Urinary bladder (tissue), 3 donors: ENCODE measurements at regions not wholly inside any gene's neighbourhood (a gene's known extent, or its start where the extent isn't known, plus 50 kb on each side); places are given as distances from the start of the nearest gene placed in this dataset.
"Not testable (repeated sequence)": the region's sequence is repeated elsewhere in the genome, so short reads cannot be mapped to it uniquely, and the experiment has no call there.

ENCODE experiments used
- DNase-seq: peaks from one replicate; pipeline ENCODE4 v3.0.0-alpha.2; 2015; ENCODE audit errors: extremely low spot score
- H3K27ac ChIP-seq: one replicate; pipeline ENCODE4 v1.5.1; 2013; ENCODE audit warnings: low read depth, mild to moderate bottlenecking, moderate library complexity
- H3K36me3 ChIP-seq: one replicate; pipeline ENCODE4 v1.6.1; 2013; ENCODE audit warnings: mild to moderate bottlenecking, moderate library complexity; ENCODE audit not compliant: insufficient read depth
- H3K4me1 ChIP-seq: one replicate; pipeline ENCODE4 v1.6.1; 2013; ENCODE audit warnings: mild to moderate bottlenecking, moderate library complexity; ENCODE audit not compliant: insufficient read depth
- H3K4me3 ChIP-seq: one replicate; pipeline ENCODE4 v1.5.1; 2013; ENCODE audit warnings: low read depth, low read length
- whole genome bisulfite sequencing: extraction: QIAGEN DNeasy Blood & Tissue Kit; methylation state at CpG from one replicate; pipeline ENCODE4 v1.1.7; 2013; 5-methylcytosine and 5-hydroxymethylcytosine counted together
- donor health status: healthy with polysubstance abuse.
- donor health status: healthy.

DNA sequence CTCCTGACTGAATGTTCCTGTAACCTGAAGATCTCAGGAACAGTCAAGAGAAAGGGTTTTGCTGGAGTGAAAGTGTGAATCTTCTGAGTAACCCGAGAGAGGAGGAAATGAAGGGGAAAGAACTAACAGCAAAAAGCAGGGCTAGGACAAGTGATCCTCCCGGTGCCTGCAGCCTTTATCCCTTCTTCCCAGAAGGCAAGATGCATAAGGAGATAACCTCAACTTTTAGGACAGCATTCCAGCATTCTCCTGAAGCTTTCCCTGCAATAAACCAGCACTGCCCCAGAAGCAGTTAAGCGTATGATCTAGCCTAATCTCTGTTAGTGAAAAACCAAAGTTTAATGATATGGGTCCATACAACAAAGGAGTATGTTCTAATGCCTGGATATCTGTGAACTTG lies 298.8 kb downstream of the MEX3B start:
- no peak overlapping the region for H3K4me3 ChIP-seq
- 74% methylated on average over 3 of the region's 3 CpGs for WGBS

DNA sequence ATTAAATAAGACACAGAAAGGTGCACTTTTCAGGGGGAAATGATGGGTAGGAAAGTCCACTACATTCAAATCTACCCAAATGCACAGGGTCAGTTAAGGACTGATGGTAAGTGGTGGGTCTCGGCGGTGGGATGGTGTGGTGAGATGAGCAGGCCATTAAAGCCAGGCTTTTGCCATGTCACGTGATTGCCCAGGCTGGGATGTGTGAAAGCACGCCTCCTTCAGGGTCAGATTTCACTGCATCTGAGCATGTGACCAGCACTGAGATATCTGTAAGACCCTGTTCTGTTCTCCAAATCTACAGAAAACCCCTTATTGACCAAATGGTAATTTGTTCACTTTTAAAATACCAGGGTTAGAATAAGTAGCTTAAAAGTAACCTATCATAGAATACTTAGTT lies 301.5 kb downstream of the MEX3B start:
- WGBS = 94% methylated on average over 4 of the region's 4 CpGs
- Histone ChIP-seq H3K36me3 (no peaks in the 10 kb centered on the region), H3K4me1 (no peaks in the 10 kb centered on the region), H3K27ac (no peak overlapping the region), H3K4me3 (no peak overlapping the region)
- DNase-seq = no peak

More for the DNA sequence above, 298.8 kb downstream of the MEX3B start:
- no peak for DNase-seq
- H3K4me1 ChIP-seq = no peaks in the 10 kb centered on the region
- no peaks in the 10 kb centered on the region for H3K36me3 ChIP-seq
- no peak overlapping the region for H3K27ac ChIP-seq

GRCh38 chr15:81740416-81740815 lies 305.4 kb downstream of the MEX3B start:
- Histone ChIP-seq H3K27ac (no peak overlapping the region), H3K4me3 (no peak overlapping the region), H3K4me1 (no peaks in the 10 kb centered on the region), H3K36me3 (no peaks in the 10 kb centered on the region)
- DNase-seq = no peak

DNA sequence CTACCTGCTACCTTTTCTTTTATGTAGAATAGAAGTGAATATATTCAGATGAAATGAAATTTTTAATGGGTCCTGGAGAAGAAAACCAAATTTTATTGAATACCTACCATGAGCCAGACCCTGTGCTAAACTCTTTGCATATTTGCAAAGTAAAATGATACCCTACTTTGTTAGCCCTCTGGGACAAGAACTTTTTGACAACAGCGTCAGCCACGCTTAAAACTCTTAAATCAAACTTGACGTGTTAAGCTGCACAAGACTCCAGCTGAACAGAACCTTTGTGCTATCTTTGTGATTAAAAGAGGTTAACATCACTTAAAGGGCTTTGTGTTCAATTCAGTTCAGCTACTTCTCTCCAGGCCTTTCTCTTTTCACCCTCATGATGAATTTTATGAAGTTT lies 316.5 kb downstream of the MEX3B start:
- WGBS = 75% methylated on average over 3 of the region's 3 CpGs
- no peak for DNase-seq
- Histone ChIP-seq H3K27ac (no peak overlapping the region), H3K4me3 (no peak overlapping the region), H3K36me3 (no peaks in the 10 kb centered on the region), H3K4me1 (no peaks in the 10 kb centered on the region)

DNA sequence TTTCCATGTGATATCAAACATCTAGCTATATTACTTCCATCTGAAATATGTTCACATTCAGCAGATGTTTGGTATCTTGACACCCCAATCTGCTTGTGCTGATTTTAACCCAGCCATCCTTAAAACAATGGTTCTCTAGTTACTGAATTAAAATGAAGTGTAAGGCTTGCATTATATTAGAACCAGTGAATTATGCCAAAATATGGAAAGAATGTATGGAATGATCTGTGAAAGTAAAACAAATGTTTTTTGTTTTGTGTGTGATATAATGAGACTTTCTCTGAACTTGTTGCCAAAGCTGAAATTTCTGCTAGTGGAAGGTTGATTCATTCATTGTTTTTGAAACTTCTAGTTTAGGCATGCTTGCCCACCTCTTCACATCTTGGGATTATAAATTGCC lies 317.1 kb downstream of the MEX3B start:
- no peak overlapping the region for H3K27ac ChIP-seq
- no peaks in the 10 kb centered on the region for H3K36me3 ChIP-seq
- no peaks in the 10 kb centered on the region for H3K4me1 ChIP-seq
- no peak overlapping the region for H3K4me3 ChIP-seq
- no peak for DNase-seq

- Histone ChIP-seq H3K4me3 (no peak overlapping the region), H3K4me1 (no peaks in the 10 kb centered on the region), H3K27ac (no peak overlapping the region), H3K36me3 (no peaks in the 10 kb centered on the region)
- WGBS = 63% methylated on average over 1 of the region's 1 CpG
- DNase-seq = no peak
Observed at GRCh38 chr15:81725590-81725989, 320.2 kb downstream of the MEX3B start.

GRCh38 chr15:81724536-81724935 lies 321.3 kb downstream of the MEX3B start:
- H3K4me3 ChIP-seq = no peak overlapping the region
- no peak overlapping the region for H3K27ac ChIP-seq
- no peaks in the 10 kb centered on the region for H3K4me1 ChIP-seq
- no peaks in the 10 kb centered on the region for H3K36me3 ChIP-seq
- DNase-seq = no peak
- 34% methylated on average over 2 of the region's 2 CpGs for WGBS

DNA sequence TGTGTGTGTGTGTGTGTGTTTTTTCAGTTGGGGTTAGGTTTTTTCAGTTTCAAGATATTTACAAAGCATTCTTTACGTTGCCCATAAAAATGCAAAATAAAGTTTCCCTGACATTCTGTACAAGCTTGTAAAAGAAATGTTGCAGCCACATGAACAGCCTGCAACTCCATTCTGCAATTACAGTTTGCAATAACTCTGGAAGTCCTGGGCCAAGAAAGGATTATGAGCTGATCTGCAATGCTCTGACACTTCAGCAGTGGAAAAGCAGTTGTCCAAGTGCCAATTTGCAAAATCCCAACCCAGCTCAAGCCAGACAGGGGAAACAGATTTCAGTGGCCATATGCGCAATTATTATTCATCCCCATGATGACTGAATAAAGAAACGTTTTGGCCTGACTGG lies 322.1 kb downstream of the MEX3B start:
- no peak overlapping the region for H3K27ac ChIP-seq
- no peaks in the 10 kb centered on the region for H3K36me3 ChIP-seq
- H3K4me1 ChIP-seq = no peaks in the 10 kb centered on the region
- WGBS = 20% methylated on average over 3 of the region's 3 CpGs
- DNase-seq = peak; percentile 51
- H3K4me3 ChIP-seq = no peak overlapping the region

DNA sequence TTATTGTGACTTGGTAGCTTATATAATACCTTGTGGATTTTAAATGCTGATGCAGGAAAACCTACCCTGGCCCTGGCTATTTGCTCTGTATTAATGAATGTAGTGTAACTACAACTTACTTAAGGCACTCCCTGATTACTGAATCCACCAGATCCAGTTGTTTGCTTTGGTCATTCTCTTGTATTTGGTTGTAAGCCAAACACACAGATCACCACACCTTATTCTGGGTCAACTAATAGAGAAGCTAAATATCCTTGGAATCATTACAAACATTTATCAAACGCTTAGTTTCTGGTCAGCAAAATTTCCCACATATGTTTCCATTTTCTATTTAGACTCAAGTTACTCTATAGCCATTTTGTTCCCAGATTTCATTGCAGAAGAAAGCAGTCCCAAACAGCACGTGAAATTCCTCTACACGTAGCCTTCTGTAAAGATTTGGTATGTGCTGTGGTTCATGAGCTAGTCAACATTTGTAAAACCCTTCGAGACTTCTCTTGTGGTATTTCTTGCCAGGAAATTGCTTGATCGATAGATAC lies 322.6 kb downstream of the MEX3B start:
- Histone ChIP-seq H3K36me3 (no peaks in the 10 kb centered on the region), H3K27ac (no peak overlapping the region), H3K4me3 (no peak overlapping the region), H3K4me1 (no peaks in the 10 kb centered on the region)
- DNase-seq = no peak
- WGBS = 20% methylated on average over 5 of the region's 5 CpGs

DNA sequence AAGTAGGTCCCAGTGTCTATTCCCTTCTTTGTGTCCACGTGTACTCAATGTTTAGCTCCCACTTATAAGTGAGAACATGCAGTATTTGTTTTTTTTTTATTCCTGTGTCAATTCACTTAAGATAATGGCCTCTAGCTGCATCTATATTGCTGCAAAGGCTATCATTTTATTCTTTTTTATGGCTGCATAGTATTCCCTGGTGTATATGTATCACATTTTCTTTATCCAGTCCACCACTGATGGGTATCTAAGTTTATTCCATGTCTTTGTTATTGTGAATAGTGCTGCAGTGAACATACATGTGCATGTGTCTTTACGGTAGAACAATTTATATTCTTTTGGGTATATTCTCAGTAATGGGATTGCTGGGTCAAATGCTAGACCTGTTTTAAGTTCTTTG lies 329.4 kb downstream of the MEX3B start:
- not testable (repeated sequence) for H3K36me3 ChIP-seq, H3K4me1 ChIP-seq, DNase-seq, H3K27ac ChIP-seq, H3K4me3 ChIP-seq
- 95% methylated on average over 2 of the region's 2 CpGs for WGBS

DNA sequence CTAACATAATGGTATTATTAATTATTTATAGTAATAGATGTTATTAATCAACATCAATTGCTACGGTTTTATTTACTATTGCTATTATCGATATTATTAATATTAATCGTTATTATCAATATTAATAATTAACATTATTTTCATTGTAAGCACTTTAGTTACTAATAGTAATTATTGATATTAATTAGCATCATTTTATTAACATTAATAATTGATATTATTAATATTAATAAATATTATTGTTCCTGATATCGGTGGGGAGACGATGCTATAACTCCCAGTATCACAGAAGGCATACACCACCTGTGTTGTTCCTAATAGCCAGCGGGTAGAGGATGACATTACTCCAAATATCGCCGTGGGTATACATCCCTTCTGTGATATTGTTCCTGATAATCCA lies 335.5 kb downstream of the MEX3B start:
- H3K4me1 ChIP-seq = no peaks in the 10 kb centered on the region
- H3K4me3 ChIP-seq = no peak overlapping the region
- no peaks in the 10 kb centered on the region for H3K36me3 ChIP-seq
- no peak for DNase-seq
- WGBS = 97% methylated on average over 8 of the region's 8 CpGs
- H3K27ac ChIP-seq = no peak overlapping the region

- H3K4me3 ChIP-seq, H3K36me3 ChIP-seq, H3K4me1 ChIP-seq, H3K27ac ChIP-seq, DNase-seq: not testable (repeated sequence)
- WGBS = 72% methylated on average over 3 of the region's 3 CpGs
Observed at GRCh38 chr15:81706816-81707346, 332.9 kb upstream of the TMC3 start.

DNA sequence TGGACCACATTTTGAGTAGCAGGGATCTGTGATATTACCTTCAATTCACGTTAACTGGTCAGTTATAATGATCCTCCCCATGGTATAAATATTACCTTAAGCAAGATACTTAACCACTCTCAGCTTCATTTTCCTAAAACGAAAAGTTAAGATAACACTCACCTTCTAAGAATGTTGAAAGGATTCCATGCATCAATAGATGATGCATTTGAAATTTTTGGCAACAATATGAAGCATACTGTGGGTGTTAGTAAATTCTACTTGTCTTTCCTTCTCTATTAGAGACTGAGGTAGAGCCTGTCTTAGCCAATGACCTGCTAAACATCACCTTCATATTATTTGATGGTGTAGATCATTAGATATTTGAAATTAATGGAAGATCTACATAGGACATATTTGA lies 331.7 kb upstream of the TMC3 start:
- H3K4me1 ChIP-seq, H3K27ac ChIP-seq, H3K4me3 ChIP-seq, H3K36me3 ChIP-seq, DNase-seq: not testable (repeated sequence)
- 81% methylated on average over 2 of the region's 2 CpGs for WGBS

GRCh38 chr15:81686021-81686420 lies 312.0 kb upstream of the TMC3 start:
- H3K4me3 ChIP-seq = no peak overlapping the region
- no peaks in the 10 kb centered on the region for H3K36me3 ChIP-seq
- no peak for DNase-seq
- WGBS = 62% methylated on average over 4 of the region's 4 CpGs
- H3K27ac ChIP-seq = no peak overlapping the region
- no peaks in the 10 kb centered on the region for H3K4me1 ChIP-seq

- no peak overlapping the region for H3K4me3 ChIP-seq
- H3K36me3 ChIP-seq = no peaks in the 10 kb centered on the region
- no peak overlapping the region for H3K27ac ChIP-seq
- no peaks in the 10 kb centered on the region for H3K4me1 ChIP-seq
- DNase-seq = no peak
Observed at GRCh38 chr15:81685237-81685636, 311.2 kb upstream of the TMC3 start.
